ENCODE measurements at regions not wholly inside any gene's neighbourhood (a gene's known extent, or its start where the extent isn't known, plus 50 kb on each side); places are given as distances from the start of the nearest gene placed in this dataset.

DNA sequence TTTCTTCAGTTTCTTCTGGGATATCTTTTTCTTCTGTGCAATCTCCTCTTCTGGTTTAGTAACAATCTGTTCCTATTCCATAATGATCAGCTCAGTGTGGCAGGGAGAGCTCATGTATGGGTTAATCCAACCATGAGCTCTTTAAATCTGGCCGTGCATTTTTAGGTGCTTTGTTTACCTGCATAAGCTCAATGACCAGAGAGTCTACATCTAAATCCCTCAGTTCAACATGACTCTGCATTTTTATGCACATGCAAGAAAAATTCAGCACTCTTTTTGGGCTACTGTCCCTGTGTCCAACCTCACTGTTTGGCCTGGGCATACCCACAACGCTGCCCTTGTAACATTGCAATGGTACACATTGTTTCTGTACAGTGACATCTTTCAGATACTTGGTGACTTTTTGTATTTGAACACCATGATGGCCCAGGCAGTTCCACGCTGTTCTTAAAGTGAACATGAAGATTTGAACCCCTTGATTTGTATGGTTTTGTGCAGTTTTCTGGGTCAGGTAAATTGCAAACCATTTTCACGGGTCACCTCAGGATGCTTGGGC, 243.3 kb upstream of the SRRM4 start:
- TF ChIP-seq, protein P1, sequence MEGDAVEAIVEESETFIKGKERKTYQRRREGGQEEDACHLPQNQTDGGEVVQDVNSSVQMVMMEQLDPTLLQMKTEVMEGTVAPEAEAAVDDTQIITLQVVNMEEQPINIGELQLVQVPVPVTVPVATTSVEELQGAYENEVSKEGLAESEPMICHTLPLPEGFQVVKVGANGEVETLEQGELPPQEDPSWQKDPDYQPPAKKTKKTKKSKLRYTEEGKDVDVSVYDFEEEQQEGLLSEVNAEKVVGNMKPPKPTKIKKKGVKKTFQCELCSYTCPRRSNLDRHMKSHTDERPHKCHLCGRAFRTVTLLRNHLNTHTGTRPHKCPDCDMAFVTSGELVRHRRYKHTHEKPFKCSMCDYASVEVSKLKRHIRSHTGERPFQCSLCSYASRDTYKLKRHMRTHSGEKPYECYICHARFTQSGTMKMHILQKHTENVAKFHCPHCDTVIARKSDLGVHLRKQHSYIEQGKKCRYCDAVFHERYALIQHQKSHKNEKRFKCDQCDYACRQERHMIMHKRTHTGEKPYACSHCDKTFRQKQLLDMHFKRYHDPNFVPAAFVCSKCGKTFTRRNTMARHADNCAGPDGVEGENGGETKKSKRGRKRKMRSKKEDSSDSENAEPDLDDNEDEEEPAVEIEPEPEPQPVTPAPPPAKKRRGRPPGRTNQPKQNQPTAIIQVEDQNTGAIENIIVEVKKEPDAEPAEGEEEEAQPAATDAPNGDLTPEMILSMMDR (IDR thresholded peaks at IDR 0.05), result no peak
- TF ChIP-seq POLR2A (IDR thresholded peaks at IDR 0.05), result no peak
